Endodermal cell (in vitro differentiated cells): ENCODE measurements at regions not wholly inside any gene's neighbourhood (a gene's known extent, or its start where the extent isn't known, plus 50 kb on each side); places are given as distances from the start of the nearest gene placed in this dataset.

ENCODE experiments used
- DNase-seq: peaks from one replicate; pipeline ENCODE4 v3.0.0-alpha.2; 2017
- H3K27ac ChIP-seq: 2 replicates; pipeline ENCODE4 v1.5.1; 2013; ENCODE audit warnings: mild to moderate bottlenecking, low read depth, low read length, moderate library complexity
- H3K27me3 ChIP-seq: 2 replicates; pipeline ENCODE4 v1.6.1; 2013; ENCODE audit warnings: mild to moderate bottlenecking, low read length, moderate library complexity; ENCODE audit not compliant: insufficient read depth, control insufficient read depth, poor library complexity, severe bottlenecking
- H3K36me3 ChIP-seq: 2 replicates; pipeline ENCODE4 v1.7.0; 2013; ENCODE audit warnings: mild to moderate bottlenecking, low read length, moderate library complexity; ENCODE audit not compliant: control insufficient read depth, insufficient read depth
- H3K4me1 ChIP-seq: one replicate; pipeline ENCODE4 v1.7.0; 2013; ENCODE audit warnings: low read length; ENCODE audit not compliant: control insufficient read depth, insufficient read depth
- H3K4me3 ChIP-seq: 2 replicates; pipeline ENCODE4 v1.5.1; 2013; ENCODE audit warnings: mild to moderate bottlenecking, low read length, moderate library complexity
- H3K9ac ChIP-seq: 2 replicates; pipeline ENCODE4 v1.6.1; 2013; ENCODE audit warnings: mild to moderate bottlenecking, low read length, moderate library complexity; ENCODE audit not compliant: poor library complexity, severe bottlenecking; ENCODE audit errors: extremely low read depth
- H3K9me3 ChIP-seq: 2 replicates; pipeline ENCODE4 v1.6.1; 2013; ENCODE audit warnings: mild to moderate bottlenecking, low read length, moderate library complexity; ENCODE audit not compliant: control insufficient read depth
- H3K27ac Mint-ChIP-seq: 2 replicates; pipeline ENCODE4 v1.8.0; 2020; ENCODE audit warnings: mixed read lengths
- H3K27me3 Mint-ChIP-seq: 2 replicates; pipeline ENCODE4 v1.8.0; 2021; ENCODE audit warnings: mild to moderate bottlenecking, mixed read lengths; ENCODE audit not compliant: insufficient read depth
- H3K36me3 Mint-ChIP-seq: 2 replicates; pipeline ENCODE4 v1.8.0; 2020; ENCODE audit warnings: low read depth, mixed read lengths
- H3K4me1 Mint-ChIP-seq: 2 replicates; pipeline ENCODE4 v1.8.0; 2020; ENCODE audit warnings: mixed read lengths
- H3K4me3 Mint-ChIP-seq: 2 replicates; pipeline ENCODE4 v1.8.0; 2020; ENCODE audit warnings: mild to moderate bottlenecking, moderate library complexity, mixed read lengths
- H3K9me3 Mint-ChIP-seq: 2 replicates; pipeline ENCODE4 v1.8.0; 2020; ENCODE audit warnings: mild to moderate bottlenecking, mixed read lengths
- CTCF ChIP-seq: fragments of 200-600 bp; sonication (generic); conservative IDR thresholded peaks from 2 replicates; pipeline ENCODE4 v1.5.0; 2021; ENCODE audit warnings: antibody characterized with exemption, mild to moderate bottlenecking
- WGBS, 2 experiments: methylation state at CpG; one replicate each; pipeline versions ENCODE4 v1.1.5 to v1.1.7; 2013; ENCODE audit warnings: missing lambda C conversion rate in 2 of 2, mixed read lengths in 1 of 2; ENCODE audit not compliant: insufficient coverage in 1 of 2, insufficient read length in 1 of 2; 5-methylcytosine and 5-hydroxymethylcytosine counted together

GRCh38 chr7:116317907-116318306 is 107.6 kb downstream of the TES start:
- H3K27me3 Mint-ChIP-seq = no peaks in the 10 kb centered on the region
- Histone ChIP-seq H3K27me3 (no peaks in the 10 kb centered on the region), H3K9ac (no peak overlapping the region), H3K4me1 (peaks cover 5% of the 10 kb centered on the region), H3K27ac (no peak overlapping the region), H3K36me3 (no peaks in the 10 kb centered on the region), H3K4me3 (no peak overlapping the region), H3K9me3 (peaks cover 5% of the 10 kb centered on the region)
- no peaks in the 10 kb centered on the region for H3K36me3 Mint-ChIP-seq
- H3K4me3 Mint-ChIP-seq = no peak overlapping the region
- no peak overlapping the region for H3K27ac Mint-ChIP-seq
- H3K4me1 Mint-ChIP-seq = peaks cover 12% of the 10 kb centered on the region
- DNase-seq = no peak
- TF ChIP-seq CTCF = no peak
- 93% methylated on average over 2 of the region's 4 CpGs; no CpG with 5 or more reads in 1 of the 2 experiments for WGBS, 2 experiments
- no peaks in the 10 kb centered on the region for H3K9me3 Mint-ChIP-seq

- no peak overlapping the region for H3K4me3 Mint-ChIP-seq
These were observed 112.2 kb downstream of the TES start for GRCh38 chr7:116322541-116322940.

GRCh38 chr7:116324582-116324981 is 114.2 kb downstream of the TES start:
- Mint-ChIP-seq H3K9me3 (no peaks in the 10 kb centered on the region), H3K36me3 (no peaks in the 10 kb centered on the region), H3K4me1 (no peaks in the 10 kb centered on the region), H3K27me3 (no peaks in the 10 kb centered on the region), H3K27ac (no peak overlapping the region), H3K4me3 (no peak overlapping the region)
- Histone ChIP-seq H3K9ac (no peak overlapping the region), H3K4me3 (no peak overlapping the region), H3K4me1 (no peaks in the 10 kb centered on the region), H3K36me3 (no peaks in the 10 kb centered on the region), H3K27ac (no peak overlapping the region), H3K27me3 (no peaks in the 10 kb centered on the region), H3K9me3 (peaks cover 5% of the 10 kb centered on the region)
- TF ChIP-seq CTCF = no peak
- no peak for DNase-seq
- WGBS, 2 experiments = 87% methylated on average over 2 of the region's 2 CpGs; no CpG with 5 or more reads in 1 of the 2 experiments

More at GRCh38 chr7:116322541-116322940, 112.2 kb downstream of the TES start:
- Histone ChIP-seq H3K9ac (no peak overlapping the region), H3K27ac (no peak overlapping the region), H3K9me3 (peaks cover 5% of the 10 kb centered on the region), H3K4me3 (no peak overlapping the region), H3K36me3 (no peaks in the 10 kb centered on the region), H3K4me1 (no peaks in the 10 kb centered on the region), H3K27me3 (no peaks in the 10 kb centered on the region)
- H3K36me3 Mint-ChIP-seq = no peaks in the 10 kb centered on the region
- WGBS, 2 experiments = 92 to 95% methylated on average over 2 of the region's 2 CpGs
- no peak for TF ChIP-seq CTCF
- DNase-seq = no peak
- H3K4me1 Mint-ChIP-seq = no peaks in the 10 kb centered on the region
- H3K27ac Mint-ChIP-seq = no peak overlapping the region
- no peaks in the 10 kb centered on the region for H3K9me3 Mint-ChIP-seq
- H3K27me3 Mint-ChIP-seq = no peaks in the 10 kb centered on the region
